Activated gamma-delta T cell treated with anti-CD3 and anti-CD28 coated beads, Interleukin-2, amount 50 U/mL, for 16 hours (primary cell): ENCODE measurements at regions not wholly inside any gene's neighbourhood (a gene's known extent, or its start where the extent isn't known, plus 50 kb on each side); places are given as distances from the start of the nearest gene placed in this dataset.

Source experiments
- DNase-seq: peaks from one replicate; pipeline ENCODE4 v3.0.0-alpha.2; 2020; ENCODE audit warnings: low read depth

DNA sequence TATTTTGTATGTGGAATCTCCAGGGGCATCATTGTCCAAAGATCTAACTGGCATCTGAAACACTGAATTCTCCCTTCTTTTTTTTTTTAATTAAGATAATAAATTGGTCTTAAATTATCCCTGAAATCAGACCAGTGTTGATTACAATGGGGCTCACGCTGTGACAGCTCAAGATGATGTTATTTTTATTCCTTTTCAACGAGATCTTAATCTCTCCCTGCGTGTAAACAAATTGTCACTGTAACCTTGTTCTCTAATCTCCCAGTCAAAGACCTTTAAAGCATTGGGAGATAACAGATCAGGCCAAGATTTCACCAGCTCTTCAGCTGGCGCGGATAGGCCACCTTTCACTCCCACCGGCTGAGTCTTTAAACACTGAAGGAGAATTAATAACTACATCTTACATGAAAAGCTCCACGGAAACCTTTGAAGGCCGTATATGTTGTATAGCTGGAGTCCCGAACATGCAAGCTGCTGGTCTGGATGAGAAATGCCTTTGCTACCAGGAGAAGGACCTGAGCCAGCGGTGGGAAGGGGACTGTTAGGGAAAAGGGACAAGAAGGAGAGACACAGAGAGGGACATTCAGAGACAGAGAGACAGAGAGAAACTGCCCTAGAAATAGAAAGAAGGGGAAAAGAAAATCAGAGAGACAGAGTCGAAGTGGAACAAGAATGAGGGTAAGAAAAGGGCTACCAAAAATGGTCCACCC, 418.8 kb upstream of the NR2F2 start:
- DNase-seq: no peak

DNA sequence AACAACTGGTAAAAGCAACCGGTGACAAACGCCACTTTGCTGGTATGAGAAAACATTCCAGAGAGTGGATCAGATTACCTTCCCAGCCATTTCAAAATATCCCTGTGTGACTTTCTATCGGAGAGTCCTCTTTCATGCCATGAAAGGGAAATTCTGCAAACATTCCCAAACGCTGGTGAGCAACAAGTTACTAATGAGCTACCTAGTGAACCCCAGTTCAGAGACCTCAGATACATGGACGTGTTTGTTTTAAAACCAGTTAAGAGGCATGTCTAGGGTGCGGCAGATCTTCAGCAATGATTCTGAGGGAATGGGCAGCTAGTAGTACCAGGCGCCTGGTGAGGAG, 418.2 kb upstream of the NR2F2 start:
- no peak for DNase-seq

DNA sequence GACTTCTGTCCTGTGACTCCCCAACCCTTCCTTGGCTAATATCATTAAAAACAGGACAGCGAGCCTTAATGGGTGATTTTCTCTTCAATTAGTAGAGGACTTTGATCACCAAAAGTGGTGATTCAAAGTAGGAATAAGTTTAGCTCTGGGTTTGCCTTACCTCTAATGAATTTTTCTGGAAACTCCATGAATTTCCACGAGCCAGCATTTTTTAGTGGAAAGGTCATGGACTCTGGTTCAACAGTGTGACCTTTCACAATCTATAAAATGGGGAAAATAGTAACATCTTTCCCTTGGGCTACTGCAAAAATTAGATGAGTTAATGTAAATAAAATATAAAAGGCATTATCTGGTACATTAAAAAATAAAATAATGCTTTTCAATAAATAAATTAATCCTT, 417.8 kb upstream of the NR2F2 start:
- DNase-seq: no peak

DNA sequence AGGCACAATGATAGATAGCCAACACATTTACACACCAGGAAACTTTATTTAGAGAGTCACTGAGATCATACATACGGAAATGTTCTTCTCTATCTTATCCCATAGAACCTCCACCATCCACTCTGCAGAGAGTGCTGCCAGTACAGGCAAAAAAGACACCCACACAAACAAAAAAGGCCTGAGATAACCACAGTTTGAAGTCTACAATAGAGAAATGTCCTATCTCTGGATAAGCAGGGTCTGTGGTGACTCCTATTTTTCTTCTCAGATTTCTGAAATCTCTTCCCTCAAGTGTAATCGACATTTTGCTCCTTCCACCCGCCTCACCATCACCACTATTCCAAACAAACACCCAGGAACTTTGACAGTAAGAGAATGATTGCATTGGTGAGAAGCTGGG, 413.9 kb upstream of the NR2F2 start:
- no peak for DNase-seq

GRCh38 chr15:95918525-95918924, 412.0 kb upstream of the NR2F2 start:
- DNase-seq: no peak

GRCh38 chr15:95919460-95919859, 411.0 kb upstream of the NR2F2 start:
- no peak for DNase-seq

DNA sequence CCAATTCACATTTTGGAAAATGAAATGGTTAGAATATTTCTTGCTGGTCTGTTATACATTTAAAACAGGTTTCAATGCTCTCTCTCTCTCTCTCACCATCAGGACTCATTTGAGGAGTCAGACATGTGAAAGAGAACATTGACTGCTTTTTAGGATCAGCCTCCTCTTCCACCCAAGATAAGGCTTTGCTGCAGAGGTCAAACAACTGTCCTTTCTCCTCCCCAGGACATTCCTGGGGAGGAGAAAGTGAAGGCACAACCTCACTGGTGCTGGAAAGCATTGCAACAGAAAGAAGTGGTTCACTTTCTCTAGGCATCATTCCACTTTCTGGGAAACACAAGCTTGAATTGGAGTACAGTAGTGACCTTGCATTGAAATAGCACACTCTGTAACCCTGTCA, 409.1 kb upstream of the NR2F2 start:
- no peak for DNase-seq

- no peak for DNase-seq
These were observed 408.1 kb upstream of the NR2F2 start for GRCh38 chr15:95922431-95922830.

DNA sequence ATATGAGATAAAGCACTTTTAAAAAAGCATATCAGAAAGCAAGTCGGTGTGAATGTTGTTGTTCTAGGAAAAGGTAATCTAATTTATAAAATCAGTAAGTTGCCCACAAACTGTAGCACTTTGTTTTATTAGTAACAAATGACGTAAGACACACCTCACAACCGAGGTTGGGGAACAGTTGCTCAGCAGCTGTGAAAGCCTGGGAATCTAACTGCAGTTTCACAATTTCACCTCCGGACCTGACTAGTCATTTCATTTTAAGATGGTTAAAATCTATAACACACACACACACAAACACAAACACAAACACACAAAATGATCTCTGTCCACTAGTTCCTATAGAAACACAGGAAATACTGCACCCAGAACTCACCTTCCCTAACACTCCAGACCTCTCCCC, 406.7 kb upstream of the NR2F2 start:
- no peak for DNase-seq

DNA sequence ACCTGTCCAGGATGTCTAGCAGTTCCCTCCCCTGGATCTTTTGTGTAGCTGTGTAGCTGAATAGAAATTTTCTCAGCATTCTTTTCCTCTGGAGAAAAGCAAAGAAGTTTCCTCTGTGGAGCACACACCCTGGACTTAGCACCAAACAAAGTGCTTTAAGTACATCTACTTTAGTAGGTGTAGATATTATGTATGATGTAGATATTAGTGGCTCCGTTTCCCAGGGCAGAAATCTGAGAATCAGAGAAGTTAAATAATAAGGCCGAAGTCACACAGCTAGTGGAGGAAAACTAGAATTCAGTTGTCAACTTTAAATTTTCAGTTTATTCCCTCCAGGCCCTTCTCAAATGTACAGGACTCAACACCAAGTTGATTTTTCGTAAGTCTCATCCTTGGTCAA, 401.7 kb upstream of the NR2F2 start:
- no peak for DNase-seq

DNA sequence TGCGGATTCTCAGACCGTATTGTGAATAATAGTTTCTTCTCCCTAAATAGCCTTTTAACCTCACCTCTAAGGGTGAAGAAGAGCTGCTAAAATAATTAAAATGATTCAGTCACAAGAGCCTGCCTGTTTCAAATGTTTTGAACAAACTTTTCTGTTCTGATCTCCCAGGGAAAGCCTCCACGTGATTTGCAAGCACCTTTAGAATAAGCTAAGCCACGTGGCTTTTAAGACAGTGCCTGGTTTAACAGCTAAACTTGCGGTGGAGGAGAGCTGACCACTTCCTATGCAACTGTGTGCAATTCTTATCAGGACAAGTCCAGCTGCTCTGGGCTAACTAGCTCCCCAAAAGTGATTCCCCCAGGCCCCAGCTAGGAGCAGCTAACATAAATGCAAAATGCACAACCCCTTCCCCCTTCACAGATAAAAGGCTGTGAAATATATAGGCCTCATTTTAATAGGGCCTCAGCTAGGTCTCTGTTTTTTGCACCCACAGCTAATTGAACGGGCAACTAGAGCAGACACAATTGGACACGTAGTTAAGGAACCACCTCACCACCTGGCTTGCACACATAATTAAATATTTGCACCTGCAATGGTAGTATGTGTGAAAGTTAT, 401.2 kb upstream of the NR2F2 start:
- DNase-seq: no peak

GRCh38 chr15:95930659-95931375, 399.7 kb upstream of the NR2F2 start:
- DNase-seq: no peak

- DNase-seq: no peak
These were observed 398.9 kb upstream of the NR2F2 start for GRCh38 chr15:95931619-95932018.

- DNase-seq: no peak
These were observed 398.4 kb upstream of the NR2F2 start for GRCh38 chr15:95932141-95932540.

- no peak for DNase-seq
These were observed 397.8 kb upstream of the NR2F2 start for GRCh38 chr15:95932676-95933075.

- no peak for DNase-seq
These were observed 394.6 kb upstream of the NR2F2 start for GRCh38 chr15:95935852-95936251.

GRCh38 chr15:95937128-95937528, 393.4 kb upstream of the NR2F2 start:
- no peak for DNase-seq

DNA sequence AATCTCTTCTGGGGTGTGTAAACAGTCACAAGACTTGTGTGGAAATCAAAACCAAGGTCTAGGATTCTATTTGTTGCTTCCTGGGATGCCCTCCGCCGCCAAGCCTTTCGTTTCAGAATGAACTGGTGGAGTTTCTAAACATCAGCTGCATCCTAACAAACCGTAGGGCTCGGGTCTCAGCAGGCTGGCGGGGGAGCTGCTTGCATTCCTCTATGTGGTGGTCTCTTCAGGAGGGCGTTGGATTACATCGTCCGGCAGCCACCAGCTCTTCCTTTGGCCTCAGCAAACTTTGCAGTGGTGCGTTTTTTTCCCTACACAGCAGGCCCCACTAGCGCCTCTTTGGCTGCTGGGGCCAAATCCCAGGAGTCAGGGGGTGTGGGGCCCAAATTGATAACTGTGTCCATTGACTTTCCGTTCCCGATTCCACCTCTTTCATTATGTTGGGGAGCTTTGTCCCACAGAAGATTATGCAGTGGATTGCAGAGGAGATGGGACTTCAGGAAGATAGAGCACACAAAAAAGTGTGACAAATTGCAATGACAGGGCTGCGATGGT, 390.0 kb upstream of the NR2F2 start:
- DNase-seq: no peak

DNA sequence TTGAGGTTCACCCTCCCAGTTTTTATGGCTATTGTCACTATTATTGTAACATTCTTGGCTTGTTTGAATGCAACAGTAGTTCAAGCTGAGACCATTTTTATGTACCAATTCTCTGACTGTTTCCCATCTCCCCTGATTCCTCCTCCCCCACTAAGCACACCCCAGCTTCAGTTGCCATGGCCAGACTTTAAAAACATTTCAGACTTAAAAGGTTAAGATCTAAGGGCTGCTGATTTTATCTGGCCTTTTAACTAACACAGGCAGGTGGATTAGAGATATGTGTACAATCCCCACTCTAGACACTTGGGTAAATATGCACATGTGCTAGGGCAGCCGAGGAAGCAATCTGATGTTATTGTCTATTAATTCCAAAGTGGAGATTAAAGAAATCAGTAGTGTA, 386.3 kb upstream of the NR2F2 start:
- no peak for DNase-seq

- no peak for DNase-seq
These were observed 385.7 kb upstream of the NR2F2 start for GRCh38 chr15:95944661-95945255.

DNA sequence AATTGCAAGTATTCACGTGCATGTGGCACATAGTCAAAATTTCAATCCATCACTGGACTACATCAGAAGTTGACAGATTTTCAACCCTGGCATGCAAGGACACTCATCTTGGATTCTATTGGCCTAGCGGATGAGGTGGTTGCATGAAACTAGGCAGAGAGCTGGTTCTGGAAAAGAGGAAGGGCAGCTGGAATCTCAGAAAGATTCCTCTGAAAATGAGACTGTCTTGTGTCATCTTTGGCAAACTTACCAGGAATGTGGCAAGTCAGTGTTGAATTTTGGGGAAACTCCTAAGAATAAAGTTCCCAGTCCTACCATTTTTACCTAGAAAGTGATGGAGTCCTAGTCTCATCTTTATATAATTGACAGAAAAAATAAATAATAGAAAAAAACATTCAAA, 384.3 kb upstream of the NR2F2 start:
- DNase-seq: no peak

DNA sequence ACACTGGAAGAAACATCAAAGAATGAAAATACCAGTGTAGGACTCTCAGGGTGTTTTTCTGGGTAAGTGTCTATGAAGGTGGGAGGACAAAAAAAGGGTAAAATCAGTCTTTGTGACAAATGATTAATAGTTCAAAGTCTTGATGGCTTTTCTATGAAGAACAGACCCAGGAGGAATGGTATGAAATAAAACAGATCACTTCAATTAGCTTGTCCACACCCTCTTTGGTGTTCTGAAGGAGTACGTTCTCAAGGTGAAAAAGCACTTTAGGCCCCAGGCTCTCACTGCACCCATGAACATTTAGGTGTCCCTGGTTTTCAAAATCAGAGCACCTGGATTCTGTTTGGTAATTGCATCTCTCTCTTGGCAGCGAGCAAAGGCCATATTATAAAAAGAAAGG, 383.6 kb upstream of the NR2F2 start:
- DNase-seq: no peak

DNA sequence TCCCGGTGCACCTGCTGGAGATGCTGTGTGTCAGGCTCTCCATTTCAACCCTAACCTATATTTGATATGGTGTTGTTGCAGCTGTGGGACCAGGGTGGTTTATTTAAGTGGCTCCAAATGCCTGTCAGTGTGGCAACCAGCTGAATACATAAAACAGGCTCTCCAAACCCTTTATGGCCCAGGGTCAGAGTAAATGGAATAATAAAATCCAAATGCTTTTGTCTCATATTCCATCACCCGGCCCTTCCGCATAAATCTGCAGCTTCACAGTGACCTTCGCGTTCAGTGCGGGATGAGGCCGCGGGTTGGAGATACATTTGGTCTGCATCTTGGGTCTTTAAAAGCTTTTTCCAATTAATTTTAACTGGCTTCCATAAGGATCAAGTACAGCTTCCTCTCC, 382.1 kb upstream of the NR2F2 start:
- no peak for DNase-seq
